AG10803 (cell line): ENCODE measurements at regions not wholly inside any gene's neighbourhood (a gene's known extent, or its start where the extent isn't known, plus 50 kb on each side); places are given as distances from the start of the nearest gene placed in this dataset.
A peak's percentile ranks its signal among the peaks of the same experiment; 100 is the strongest.

Experiments used
- DNase-seq: peaks from one replicate; pipeline ENCODE4 v3.0.0; 2010; ENCODE audit warnings: low read depth
- H3K4me3 ChIP-seq: 2 replicates; pipeline ENCODE4 v1.5.1; 2011; ENCODE audit warnings: mild to moderate bottlenecking, low read length, control low read depth
- TF ChIP-seq, protein P1 (sequence below): conservative IDR thresholded peaks from 2 replicates; pipeline ENCODE4 v1.5.1; 2011; ENCODE audit warnings: mild to moderate bottlenecking, low read length, control low read depth, inconsistent platforms

GRCh38 chr11:110989428-110990133, 255.9 kb upstream of the POU2AF2 start:
- TF ChIP-seq, protein P1, sequence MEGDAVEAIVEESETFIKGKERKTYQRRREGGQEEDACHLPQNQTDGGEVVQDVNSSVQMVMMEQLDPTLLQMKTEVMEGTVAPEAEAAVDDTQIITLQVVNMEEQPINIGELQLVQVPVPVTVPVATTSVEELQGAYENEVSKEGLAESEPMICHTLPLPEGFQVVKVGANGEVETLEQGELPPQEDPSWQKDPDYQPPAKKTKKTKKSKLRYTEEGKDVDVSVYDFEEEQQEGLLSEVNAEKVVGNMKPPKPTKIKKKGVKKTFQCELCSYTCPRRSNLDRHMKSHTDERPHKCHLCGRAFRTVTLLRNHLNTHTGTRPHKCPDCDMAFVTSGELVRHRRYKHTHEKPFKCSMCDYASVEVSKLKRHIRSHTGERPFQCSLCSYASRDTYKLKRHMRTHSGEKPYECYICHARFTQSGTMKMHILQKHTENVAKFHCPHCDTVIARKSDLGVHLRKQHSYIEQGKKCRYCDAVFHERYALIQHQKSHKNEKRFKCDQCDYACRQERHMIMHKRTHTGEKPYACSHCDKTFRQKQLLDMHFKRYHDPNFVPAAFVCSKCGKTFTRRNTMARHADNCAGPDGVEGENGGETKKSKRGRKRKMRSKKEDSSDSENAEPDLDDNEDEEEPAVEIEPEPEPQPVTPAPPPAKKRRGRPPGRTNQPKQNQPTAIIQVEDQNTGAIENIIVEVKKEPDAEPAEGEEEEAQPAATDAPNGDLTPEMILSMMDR, result no peak
- DNase-seq, result peak; percentile 87
- no peak overlapping the region for H3K4me3 ChIP-seq

- TF ChIP-seq, protein P1, result no peak
- no peak overlapping the region for H3K4me3 ChIP-seq
- peak; percentile 13 for DNase-seq
Observed at GRCh38 chr11:110988671-110989070, 256.9 kb upstream of the POU2AF2 start.

GRCh38 chr11:110986016-110986415, 259.5 kb upstream of the POU2AF2 start:
- no peak for DNase-seq

DNA sequence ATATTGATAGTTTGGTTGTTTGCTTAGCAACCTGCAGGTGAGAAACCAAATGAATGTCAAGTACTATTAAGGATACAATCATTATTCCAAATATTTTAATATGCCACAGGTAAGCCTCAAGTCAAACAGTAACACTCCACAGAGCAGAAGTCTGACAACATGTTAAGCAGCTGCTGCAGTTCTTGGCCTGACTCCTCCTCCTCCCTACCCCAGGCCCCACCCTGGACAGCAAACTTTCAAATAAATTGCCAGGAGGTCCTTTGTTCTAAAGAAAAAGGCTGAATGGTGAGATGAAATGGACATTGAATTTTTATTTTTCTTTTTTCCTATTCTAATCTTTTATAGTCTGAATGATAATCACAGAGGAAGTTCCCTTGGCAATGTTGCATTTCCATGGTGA, 260.0 kb upstream of the POU2AF2 start:
- TF ChIP-seq, protein P1, result no peak
- no peak overlapping the region for H3K4me3 ChIP-seq
- DNase-seq, result no peak

More at GRCh38 chr11:110986016-110986415, 259.5 kb upstream of the POU2AF2 start:
- H3K4me3 ChIP-seq, result no peak overlapping the region
- TF ChIP-seq, protein P1, result no peak

DNA sequence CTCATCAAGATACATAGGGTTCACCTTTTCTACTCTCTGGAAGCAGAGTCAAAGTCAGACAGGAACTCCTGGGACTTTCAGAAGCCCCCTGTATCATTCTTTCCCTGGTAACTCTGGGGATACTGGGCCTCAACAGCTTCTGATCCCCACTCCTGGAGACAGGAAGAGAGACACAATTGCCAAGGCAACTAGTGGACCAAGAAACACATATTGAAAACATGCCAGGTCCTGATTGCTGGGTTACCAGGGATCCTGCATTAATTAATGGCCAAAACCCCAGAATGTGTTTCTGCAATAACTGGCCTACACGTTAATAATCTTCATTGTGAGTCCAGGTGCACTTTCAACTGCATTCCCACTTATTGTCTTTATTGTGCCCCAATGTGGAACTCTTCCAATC, 260.8 kb upstream of the POU2AF2 start:
- TF ChIP-seq, protein P1, result no peak
- no peak for DNase-seq
- no peak overlapping the region for H3K4me3 ChIP-seq

DNA sequence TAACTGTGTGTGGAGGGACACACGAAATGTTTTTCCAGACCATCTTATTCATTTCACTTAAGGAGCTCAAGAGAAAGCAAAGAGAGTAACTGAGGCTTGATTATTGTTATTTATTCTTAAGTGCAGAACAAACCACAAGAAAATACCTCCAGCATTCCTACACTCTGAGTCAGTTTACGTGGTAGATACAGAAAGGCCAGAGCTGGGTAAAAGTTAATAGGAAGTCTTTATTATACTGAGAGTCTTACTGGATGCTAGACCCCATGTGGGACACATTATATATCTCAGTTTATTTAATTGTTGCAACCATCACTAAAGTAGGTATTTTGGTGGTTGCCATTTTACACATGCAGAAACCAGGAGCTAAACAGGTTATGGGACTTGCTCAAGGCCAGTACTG, 261.4 kb upstream of the POU2AF2 start:
- DNase-seq, result peak; percentile 34
- TF ChIP-seq, protein P1, result no peak
- no peak overlapping the region for H3K4me3 ChIP-seq

- no peak for DNase-seq
- no peak overlapping the region for H3K4me3 ChIP-seq
- TF ChIP-seq, protein P1, result no peak
Observed at GRCh38 chr11:110982214-110982613, 263.3 kb upstream of the POU2AF2 start.
